ENCODE measurements at regions not wholly inside any gene's neighbourhood (a gene's known extent, or its start where the extent isn't known, plus 50 kb on each side); places are given as distances from the start of the nearest gene placed in this dataset.

- Histone ChIP-seq H3K4me3 (no peak overlapping the region), H3K36me3 (no peaks in the 10 kb centered on the region), H3K27me3 (no peaks in the 10 kb centered on the region), H3K4me1 (ENCODE audit: low read depth) (no peaks in the 10 kb centered on the region), H3K9me3 (ENCODE audit: low read depth) (no peaks in the 10 kb centered on the region), H3K27ac (no peak overlapping the region)
- DNase-seq (ENCODE audit: low read depth in 1 of 2, low spot score in 1 of 2) = no peak
- TF ChIP-seq CTCF (IDR thresholded peaks at IDR 0.05; ENCODE audit: low read depth, low read length) = no peak
These were observed 287.0 kb upstream of the COX7C start for GRCh38 chr5:86330736-86331135.

- Histone ChIP-seq H3K36me3 (no peaks in the 10 kb centered on the region), H3K27me3 (no peaks in the 10 kb centered on the region), H3K4me1 (ENCODE audit: low read depth) (no peaks in the 10 kb centered on the region), H3K9me3 (ENCODE audit: low read depth) (no peaks in the 10 kb centered on the region), H3K27ac (no peak overlapping the region), H3K4me3 (no peak overlapping the region)
- no peak for DNase-seq (ENCODE audit: low read depth in 1 of 2, low spot score in 1 of 2)
- no peak for TF ChIP-seq CTCF (IDR thresholded peaks at IDR 0.05; ENCODE audit: low read depth, low read length)
These were observed 284.9 kb upstream of the COX7C start for GRCh38 chr5:86332851-86333250.

- H3K4me3 ChIP-seq = no peak overlapping the region
- H3K4me1 ChIP-seq (ENCODE audit: low read depth) = no peaks in the 10 kb centered on the region
- H3K36me3 ChIP-seq = no peaks in the 10 kb centered on the region
- TF ChIP-seq CTCF (IDR thresholded peaks at IDR 0.05; ENCODE audit: low read depth, low read length) = no peak
- no peaks in the 10 kb centered on the region for H3K27me3 ChIP-seq
- no peak for DNase-seq (ENCODE audit: low read depth in 1 of 2, low spot score in 1 of 2)
- no peak overlapping the region for H3K27ac ChIP-seq
- H3K9me3 ChIP-seq (ENCODE audit: low read depth) = no peaks in the 10 kb centered on the region
These were observed 279.9 kb upstream of the COX7C start for GRCh38 chr5:86337667-86338460.

- no peaks in the 10 kb centered on the region for H3K36me3 ChIP-seq
- no peak for TF ChIP-seq CTCF (IDR thresholded peaks at IDR 0.05; ENCODE audit: low read depth, low read length)
- H3K4me3 ChIP-seq = no peak overlapping the region
- DNase-seq (ENCODE audit: low read depth in 1 of 2, low spot score in 1 of 2) = no peak
- no peaks in the 10 kb centered on the region for H3K27me3 ChIP-seq
- H3K4me1 ChIP-seq (ENCODE audit: low read depth) = no peaks in the 10 kb centered on the region
- H3K9me3 ChIP-seq (ENCODE audit: low read depth) = no peaks in the 10 kb centered on the region
- H3K27ac ChIP-seq = no peak overlapping the region
These were observed 263.1 kb upstream of the COX7C start for GRCh38 chr5:86354664-86355063.

GRCh38 chr5:86360801-86361200, 256.9 kb upstream of the COX7C start:
- no peak for TF ChIP-seq CTCF (IDR thresholded peaks at IDR 0.05; ENCODE audit: low read depth, low read length)
- H3K27me3 ChIP-seq = no peaks in the 10 kb centered on the region
- H3K36me3 ChIP-seq = no peaks in the 10 kb centered on the region
- H3K4me1 ChIP-seq (ENCODE audit: low read depth) = no peaks in the 10 kb centered on the region
- no peak for DNase-seq (ENCODE audit: low read depth in 1 of 2, low spot score in 1 of 2)
- no peak overlapping the region for H3K27ac ChIP-seq
- H3K4me3 ChIP-seq = no peak overlapping the region
- no peaks in the 10 kb centered on the region for H3K9me3 ChIP-seq (ENCODE audit: low read depth)

Measured in cardiac muscle cell (in vitro differentiated cells and primary cell).